Endodermal cell (in vitro differentiated cells): ENCODE measurements at regions not wholly inside any gene's neighbourhood (a gene's known extent, or its start where the extent isn't known, plus 50 kb on each side); places are given as distances from the start of the nearest gene placed in this dataset.

ENCODE experiments used
- DNase-seq: peaks from one replicate; pipeline ENCODE4 v3.0.0-alpha.2; 2017
- H3K27ac ChIP-seq: 2 replicates; pipeline ENCODE4 v1.5.1; 2013; ENCODE audit warnings: mild to moderate bottlenecking, low read depth, low read length, moderate library complexity
- H3K27me3 ChIP-seq: 2 replicates; pipeline ENCODE4 v1.6.1; 2013; ENCODE audit warnings: mild to moderate bottlenecking, low read length, moderate library complexity; ENCODE audit not compliant: insufficient read depth, control insufficient read depth, poor library complexity, severe bottlenecking
- H3K36me3 ChIP-seq: 2 replicates; pipeline ENCODE4 v1.7.0; 2013; ENCODE audit warnings: mild to moderate bottlenecking, low read length, moderate library complexity; ENCODE audit not compliant: control insufficient read depth, insufficient read depth
- H3K4me1 ChIP-seq: one replicate; pipeline ENCODE4 v1.7.0; 2013; ENCODE audit warnings: low read length; ENCODE audit not compliant: control insufficient read depth, insufficient read depth
- H3K4me3 ChIP-seq: 2 replicates; pipeline ENCODE4 v1.5.1; 2013; ENCODE audit warnings: mild to moderate bottlenecking, low read length, moderate library complexity
- H3K9ac ChIP-seq: 2 replicates; pipeline ENCODE4 v1.6.1; 2013; ENCODE audit warnings: mild to moderate bottlenecking, low read length, moderate library complexity; ENCODE audit not compliant: poor library complexity, severe bottlenecking; ENCODE audit errors: extremely low read depth
- H3K9me3 ChIP-seq: 2 replicates; pipeline ENCODE4 v1.6.1; 2013; ENCODE audit warnings: mild to moderate bottlenecking, low read length, moderate library complexity; ENCODE audit not compliant: control insufficient read depth
- H3K27ac Mint-ChIP-seq: 2 replicates; pipeline ENCODE4 v1.8.0; 2020; ENCODE audit warnings: mixed read lengths
- H3K27me3 Mint-ChIP-seq: 2 replicates; pipeline ENCODE4 v1.8.0; 2021; ENCODE audit warnings: mild to moderate bottlenecking, mixed read lengths; ENCODE audit not compliant: insufficient read depth
- H3K36me3 Mint-ChIP-seq: 2 replicates; pipeline ENCODE4 v1.8.0; 2020; ENCODE audit warnings: low read depth, mixed read lengths
- H3K4me1 Mint-ChIP-seq: 2 replicates; pipeline ENCODE4 v1.8.0; 2020; ENCODE audit warnings: mixed read lengths
- H3K4me3 Mint-ChIP-seq: 2 replicates; pipeline ENCODE4 v1.8.0; 2020; ENCODE audit warnings: mild to moderate bottlenecking, moderate library complexity, mixed read lengths
- H3K9me3 Mint-ChIP-seq: 2 replicates; pipeline ENCODE4 v1.8.0; 2020; ENCODE audit warnings: mild to moderate bottlenecking, mixed read lengths
- CTCF ChIP-seq: fragments of 200-600 bp; sonication (generic); conservative IDR thresholded peaks from 2 replicates; pipeline ENCODE4 v1.5.0; 2021; ENCODE audit warnings: antibody characterized with exemption, mild to moderate bottlenecking
- WGBS, 2 experiments: methylation state at CpG; one replicate each; pipeline versions ENCODE4 v1.1.5 to v1.1.7; 2013; ENCODE audit warnings: missing lambda C conversion rate in 2 of 2, mixed read lengths in 1 of 2; ENCODE audit not compliant: insufficient coverage in 1 of 2, insufficient read length in 1 of 2; 5-methylcytosine and 5-hydroxymethylcytosine counted together

- no peak for DNase-seq
- Histone ChIP-seq H3K4me3 (no peak overlapping the region), H3K9me3 (no peaks in the 10 kb centered on the region), H3K27ac (no peak overlapping the region), H3K4me1 (no peaks in the 10 kb centered on the region), H3K9ac (no peak overlapping the region), H3K36me3 (no peaks in the 10 kb centered on the region), H3K27me3 (no peaks in the 10 kb centered on the region)
- Mint-ChIP-seq H3K27ac (no peak overlapping the region), H3K27me3 (no peaks in the 10 kb centered on the region), H3K9me3 (peaks cover 1% of the 10 kb centered on the region), H3K4me1 (no peaks in the 10 kb centered on the region), H3K36me3 (no peaks in the 10 kb centered on the region), H3K4me3 (no peak overlapping the region)
- WGBS, 2 experiments: 92% methylated on average over 3 of the region's 3 CpGs; no CpG with 5 or more reads in 1 of the 2 experiments
- TF ChIP-seq CTCF: no peak
Observed at GRCh38 chr2:157172866-157173578, 84.5 kb upstream of the GALNT5 start.

- Mint-ChIP-seq H3K27me3 (no peaks in the 10 kb centered on the region), H3K36me3 (no peaks in the 10 kb centered on the region), H3K9me3 (peaks cover 1% of the 10 kb centered on the region), H3K27ac (no peak overlapping the region), H3K4me3 (no peak overlapping the region), H3K4me1 (no peaks in the 10 kb centered on the region)
- no peak overlapping the region for H3K4me3 ChIP-seq
- no peak overlapping the region for H3K9ac ChIP-seq
- H3K4me1 ChIP-seq: no peaks in the 10 kb centered on the region
- DNase-seq: no peak
- TF ChIP-seq CTCF: no peak
- H3K27me3 ChIP-seq: no peaks in the 10 kb centered on the region
- 96 to 100% methylated on average over 1 to 5 of the region's 5 CpGs for WGBS, 2 experiments
- no peaks in the 10 kb centered on the region for H3K9me3 ChIP-seq
- no peak overlapping the region for H3K27ac ChIP-seq
- no peaks in the 10 kb centered on the region for H3K36me3 ChIP-seq
Observed at GRCh38 chr2:157173740-157174184, 83.7 kb upstream of the GALNT5 start.

- no peaks in the 10 kb centered on the region for H3K36me3 ChIP-seq
Observed at GRCh38 chr2:157174321-157174720, 83.2 kb upstream of the GALNT5 start.

More at GRCh38 chr2:157174321-157174720, 83.2 kb upstream of the GALNT5 start:
- Histone ChIP-seq H3K9ac (no peak overlapping the region), H3K9me3 (no peaks in the 10 kb centered on the region), H3K4me1 (no peaks in the 10 kb centered on the region), H3K27ac (no peak overlapping the region), H3K4me3 (no peak overlapping the region), H3K27me3 (no peaks in the 10 kb centered on the region)
- no peaks in the 10 kb centered on the region for H3K36me3 Mint-ChIP-seq
- H3K9me3 Mint-ChIP-seq: peaks cover 1% of the 10 kb centered on the region
- 89% methylated on average over 2 of the region's 2 CpGs; no CpG with 5 or more reads in 1 of the 2 experiments for WGBS, 2 experiments
- H3K4me3 Mint-ChIP-seq: no peak overlapping the region
- no peak overlapping the region for H3K27ac Mint-ChIP-seq
- no peak for TF ChIP-seq CTCF
- no peaks in the 10 kb centered on the region for H3K27me3 Mint-ChIP-seq
- H3K4me1 Mint-ChIP-seq: no peaks in the 10 kb centered on the region
- DNase-seq: no peak
